ENCODE measurements at regions not wholly inside any gene's neighbourhood (a gene's known extent, or its start where the extent isn't known, plus 50 kb on each side); places are given as distances from the start of the nearest gene placed in this dataset.
A peak's percentile ranks its signal among the peaks of the same experiment; 100 is the strongest.

DNA sequence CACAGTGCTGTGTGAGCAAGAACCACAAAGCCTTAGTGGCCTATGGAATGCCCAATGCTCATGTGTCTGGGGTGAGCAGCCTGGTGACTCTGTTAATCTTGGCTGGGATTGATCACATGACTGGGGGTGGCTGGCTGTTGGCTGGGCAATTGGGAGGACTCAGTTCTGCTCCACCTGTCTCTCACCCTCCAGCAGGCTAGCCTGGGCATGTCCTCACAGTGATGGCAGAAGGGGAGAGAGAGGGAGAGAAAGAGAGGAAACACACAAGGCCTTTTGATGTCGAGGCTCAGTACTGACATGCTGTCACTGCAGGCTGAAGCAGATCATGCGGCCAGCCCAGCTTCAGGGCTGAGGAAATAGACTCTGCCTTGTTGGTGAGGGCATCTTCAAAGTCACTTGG lies 136.8 kb downstream of the TBX5 start:
- Histone ChIP-seq H2AFZ (ENCODE audit: low read length) (no peak overlapping the region), H3K79me2 (ENCODE audit: control insufficient read depth, insufficient read depth, low read length) (no peaks in the 10 kb centered on the region), H3K36me3 (ENCODE audit: control insufficient read depth, insufficient read depth, low read length) (no peaks in the 10 kb centered on the region), H3K4me3 (replicated peaks in 1 of 4; ENCODE audit: control extremely low read depth in 1 of 4, insufficient read depth in 1 of 4, low read depth in 3 of 4, low read length in 4 of 4) (no peak overlapping the region), H3K4me1 (ENCODE audit: control insufficient read depth, extremely low read depth, insufficient read depth, low read length) (no peaks in the 10 kb centered on the region), H3K9ac (ENCODE audit: insufficient read depth, low read length) (no peak overlapping the region), H3K9me3 (ENCODE audit: control insufficient read depth, insufficient read depth, low read depth, low read length) (no peaks in the 10 kb centered on the region), H3K27ac (ENCODE audit: insufficient read depth, low read length) (no peak overlapping the region), H3K27me3 (ENCODE audit: control insufficient read depth, insufficient read depth, low read length) (peaks cover 4% of the 10 kb centered on the region), H4K20me1 (ENCODE audit: control insufficient read depth, extremely low read depth, insufficient read depth, low read length) (no peaks in the 10 kb centered on the region), H3K4me2 (ENCODE audit: extremely low read depth, insufficient read depth, low read length) (no peak overlapping the region)
- no peak for DNase-seq (ENCODE audit: low read depth in 2 of 2)
- TF ChIP-seq EZH2 (IDR thresholded peaks at IDR 0.05; ENCODE audit: low read length, missing control alignments) (no peak), CTCF (conservative IDR thresholded peaks at IDR 0.05 in 1 of 2, IDR thresholded peaks at IDR 0.05 in 1 of 2; ENCODE audit: low read depth in 1 of 2, low read length in 2 of 2) (no peak)

DNA sequence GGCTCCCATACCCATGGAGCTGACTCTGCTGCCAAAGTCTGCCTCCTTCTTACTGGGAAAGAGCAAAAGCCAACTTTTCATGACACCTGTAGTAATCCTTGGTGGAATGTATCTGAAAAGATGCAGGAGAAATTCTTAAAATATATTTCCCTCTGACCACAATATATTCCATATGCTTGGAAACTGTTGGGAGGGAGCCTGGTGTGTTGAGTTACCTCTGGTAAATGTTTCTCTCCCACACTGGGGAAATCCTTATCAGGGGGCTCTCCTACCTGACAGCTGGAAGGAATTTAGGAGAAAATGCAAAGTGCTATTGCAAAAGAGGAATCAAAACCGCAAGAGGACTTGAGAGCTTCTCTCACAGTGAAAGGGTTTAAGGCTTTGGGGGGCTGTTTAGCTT lies 139.4 kb downstream of the TBX5 start:
- TF ChIP-seq EZH2 (IDR thresholded peaks at IDR 0.05; ENCODE audit: low read length, missing control alignments) (no peak), CTCF (conservative IDR thresholded peaks at IDR 0.05 in 1 of 2, IDR thresholded peaks at IDR 0.05 in 1 of 2; ENCODE audit: low read depth in 1 of 2, low read length in 2 of 2) (no peak)
- Histone ChIP-seq H2AFZ (ENCODE audit: low read length) (no peak overlapping the region), H4K20me1 (ENCODE audit: control insufficient read depth, extremely low read depth, insufficient read depth, low read length) (no peaks in the 10 kb centered on the region), H3K9ac (ENCODE audit: insufficient read depth, low read length) (no peak overlapping the region), H3K27me3 (ENCODE audit: control insufficient read depth, insufficient read depth, low read length) (peaks cover 2% of the 10 kb centered on the region), H3K4me3 (replicated peaks in 1 of 4; ENCODE audit: control extremely low read depth in 1 of 4, insufficient read depth in 1 of 4, low read depth in 3 of 4, low read length in 4 of 4) (no peak overlapping the region), H3K27ac (ENCODE audit: insufficient read depth, low read length) (no peak overlapping the region), H3K9me3 (ENCODE audit: control insufficient read depth, insufficient read depth, low read depth, low read length) (no peaks in the 10 kb centered on the region), H3K79me2 (ENCODE audit: control insufficient read depth, insufficient read depth, low read length) (no peaks in the 10 kb centered on the region), H3K4me2 (ENCODE audit: extremely low read depth, insufficient read depth, low read length) (no peak overlapping the region), H3K36me3 (ENCODE audit: control insufficient read depth, insufficient read depth, low read length) (no peaks in the 10 kb centered on the region), H3K4me1 (ENCODE audit: control insufficient read depth, extremely low read depth, insufficient read depth, low read length) (no peaks in the 10 kb centered on the region)
- no peak for DNase-seq (ENCODE audit: low read depth in 2 of 2)

- Histone ChIP-seq H3K4me2 (ENCODE audit: extremely low read depth, insufficient read depth, low read length) (no peak overlapping the region), H3K36me3 (ENCODE audit: control insufficient read depth, insufficient read depth, low read length) (no peaks in the 10 kb centered on the region), H2AFZ (ENCODE audit: low read length) (no peak overlapping the region), H4K20me1 (ENCODE audit: control insufficient read depth, extremely low read depth, insufficient read depth, low read length) (no peaks in the 10 kb centered on the region), H3K4me1 (ENCODE audit: control insufficient read depth, extremely low read depth, insufficient read depth, low read length) (no peaks in the 10 kb centered on the region), H3K4me3 (replicated peaks in 1 of 4; ENCODE audit: control extremely low read depth in 1 of 4, insufficient read depth in 1 of 4, low read depth in 3 of 4, low read length in 4 of 4) (no peak overlapping the region), H3K9me3 (ENCODE audit: control insufficient read depth, insufficient read depth, low read depth, low read length) (no peaks in the 10 kb centered on the region), H3K9ac (ENCODE audit: insufficient read depth, low read length) (no peak overlapping the region), H3K79me2 (ENCODE audit: control insufficient read depth, insufficient read depth, low read length) (no peaks in the 10 kb centered on the region), H3K27ac (ENCODE audit: insufficient read depth, low read length) (no peak overlapping the region), H3K27me3 (ENCODE audit: control insufficient read depth, insufficient read depth, low read length) (no peaks in the 10 kb centered on the region)
- peak in 1 of 2 donors; percentile 21 for DNase-seq (ENCODE audit: low read depth in 2 of 2)
- TF ChIP-seq EZH2 (IDR thresholded peaks at IDR 0.05; ENCODE audit: low read length, missing control alignments) (no peak), CTCF (conservative IDR thresholded peaks at IDR 0.05 in 1 of 2, IDR thresholded peaks at IDR 0.05 in 1 of 2; ENCODE audit: low read depth in 1 of 2, low read length in 2 of 2) (no peak)
These were observed 140.9 kb downstream of the TBX5 start for GRCh38 chr12:114265036-114265435.
